OCI-LY3 (cell line): ENCODE measurements at regions not wholly inside any gene's neighbourhood (a gene's known extent, or its start where the extent isn't known, plus 50 kb on each side); places are given as distances from the start of the nearest gene placed in this dataset.

Experiments used
- EZH2phosphoT487 ChIP-seq: fragments of 200-600 bp; shearing (Covaris generic); IDR thresholded peaks from 2 replicates; pipeline ENCODE4 v1.6.1; 2018; ENCODE audit warnings: antibody characterized with exemption, mixed run types, low read depth
- TF ChIP-seq, protein P1 (sequence below): fragments of 200-600, 300-600 bp; sonication (generic); IDR thresholded peaks from 2 replicates; pipeline ENCODE4 v1.5.1; 2014; ENCODE audit warnings: antibody characterized with exemption, low read length, low read depth

DNA sequence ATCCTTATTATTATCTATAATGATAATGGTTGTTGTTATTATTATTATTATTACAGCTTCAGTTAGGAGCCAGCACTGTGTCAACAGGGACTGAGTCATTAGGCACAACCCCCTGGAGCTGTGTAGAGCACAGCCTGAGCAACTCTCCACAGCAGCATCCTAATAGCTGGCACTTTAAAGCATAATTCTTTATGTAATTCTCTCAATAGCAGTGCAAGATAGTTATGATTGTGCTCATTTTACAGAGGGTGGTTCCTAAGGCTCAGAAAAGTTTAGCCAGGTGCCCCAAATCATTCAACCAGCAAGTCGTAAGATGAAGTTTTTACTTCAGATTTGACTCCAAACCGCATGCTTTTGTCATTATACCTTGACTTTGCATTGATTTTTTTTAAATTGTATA is 390.3 kb downstream of the ANXA1 start:
- TF ChIP-seq, protein P1, sequence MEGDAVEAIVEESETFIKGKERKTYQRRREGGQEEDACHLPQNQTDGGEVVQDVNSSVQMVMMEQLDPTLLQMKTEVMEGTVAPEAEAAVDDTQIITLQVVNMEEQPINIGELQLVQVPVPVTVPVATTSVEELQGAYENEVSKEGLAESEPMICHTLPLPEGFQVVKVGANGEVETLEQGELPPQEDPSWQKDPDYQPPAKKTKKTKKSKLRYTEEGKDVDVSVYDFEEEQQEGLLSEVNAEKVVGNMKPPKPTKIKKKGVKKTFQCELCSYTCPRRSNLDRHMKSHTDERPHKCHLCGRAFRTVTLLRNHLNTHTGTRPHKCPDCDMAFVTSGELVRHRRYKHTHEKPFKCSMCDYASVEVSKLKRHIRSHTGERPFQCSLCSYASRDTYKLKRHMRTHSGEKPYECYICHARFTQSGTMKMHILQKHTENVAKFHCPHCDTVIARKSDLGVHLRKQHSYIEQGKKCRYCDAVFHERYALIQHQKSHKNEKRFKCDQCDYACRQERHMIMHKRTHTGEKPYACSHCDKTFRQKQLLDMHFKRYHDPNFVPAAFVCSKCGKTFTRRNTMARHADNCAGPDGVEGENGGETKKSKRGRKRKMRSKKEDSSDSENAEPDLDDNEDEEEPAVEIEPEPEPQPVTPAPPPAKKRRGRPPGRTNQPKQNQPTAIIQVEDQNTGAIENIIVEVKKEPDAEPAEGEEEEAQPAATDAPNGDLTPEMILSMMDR: no peak
- TF ChIP-seq EZH2phosphoT487: no peak
